ENCODE measurements at regions not wholly inside any gene's neighbourhood (a gene's known extent, or its start where the extent isn't known, plus 50 kb on each side); places are given as distances from the start of the nearest gene placed in this dataset.

GRCh38 chr2:42918671-42919318 is 126.4 kb upstream of the HAAO start:
- TF ChIP-seq, protein P1, sequence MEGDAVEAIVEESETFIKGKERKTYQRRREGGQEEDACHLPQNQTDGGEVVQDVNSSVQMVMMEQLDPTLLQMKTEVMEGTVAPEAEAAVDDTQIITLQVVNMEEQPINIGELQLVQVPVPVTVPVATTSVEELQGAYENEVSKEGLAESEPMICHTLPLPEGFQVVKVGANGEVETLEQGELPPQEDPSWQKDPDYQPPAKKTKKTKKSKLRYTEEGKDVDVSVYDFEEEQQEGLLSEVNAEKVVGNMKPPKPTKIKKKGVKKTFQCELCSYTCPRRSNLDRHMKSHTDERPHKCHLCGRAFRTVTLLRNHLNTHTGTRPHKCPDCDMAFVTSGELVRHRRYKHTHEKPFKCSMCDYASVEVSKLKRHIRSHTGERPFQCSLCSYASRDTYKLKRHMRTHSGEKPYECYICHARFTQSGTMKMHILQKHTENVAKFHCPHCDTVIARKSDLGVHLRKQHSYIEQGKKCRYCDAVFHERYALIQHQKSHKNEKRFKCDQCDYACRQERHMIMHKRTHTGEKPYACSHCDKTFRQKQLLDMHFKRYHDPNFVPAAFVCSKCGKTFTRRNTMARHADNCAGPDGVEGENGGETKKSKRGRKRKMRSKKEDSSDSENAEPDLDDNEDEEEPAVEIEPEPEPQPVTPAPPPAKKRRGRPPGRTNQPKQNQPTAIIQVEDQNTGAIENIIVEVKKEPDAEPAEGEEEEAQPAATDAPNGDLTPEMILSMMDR (IDR thresholded peaks at IDR 0.05; ENCODE audit: insufficient read depth, low read length), result no peak
- TF ChIP-seq, protein P2, sequence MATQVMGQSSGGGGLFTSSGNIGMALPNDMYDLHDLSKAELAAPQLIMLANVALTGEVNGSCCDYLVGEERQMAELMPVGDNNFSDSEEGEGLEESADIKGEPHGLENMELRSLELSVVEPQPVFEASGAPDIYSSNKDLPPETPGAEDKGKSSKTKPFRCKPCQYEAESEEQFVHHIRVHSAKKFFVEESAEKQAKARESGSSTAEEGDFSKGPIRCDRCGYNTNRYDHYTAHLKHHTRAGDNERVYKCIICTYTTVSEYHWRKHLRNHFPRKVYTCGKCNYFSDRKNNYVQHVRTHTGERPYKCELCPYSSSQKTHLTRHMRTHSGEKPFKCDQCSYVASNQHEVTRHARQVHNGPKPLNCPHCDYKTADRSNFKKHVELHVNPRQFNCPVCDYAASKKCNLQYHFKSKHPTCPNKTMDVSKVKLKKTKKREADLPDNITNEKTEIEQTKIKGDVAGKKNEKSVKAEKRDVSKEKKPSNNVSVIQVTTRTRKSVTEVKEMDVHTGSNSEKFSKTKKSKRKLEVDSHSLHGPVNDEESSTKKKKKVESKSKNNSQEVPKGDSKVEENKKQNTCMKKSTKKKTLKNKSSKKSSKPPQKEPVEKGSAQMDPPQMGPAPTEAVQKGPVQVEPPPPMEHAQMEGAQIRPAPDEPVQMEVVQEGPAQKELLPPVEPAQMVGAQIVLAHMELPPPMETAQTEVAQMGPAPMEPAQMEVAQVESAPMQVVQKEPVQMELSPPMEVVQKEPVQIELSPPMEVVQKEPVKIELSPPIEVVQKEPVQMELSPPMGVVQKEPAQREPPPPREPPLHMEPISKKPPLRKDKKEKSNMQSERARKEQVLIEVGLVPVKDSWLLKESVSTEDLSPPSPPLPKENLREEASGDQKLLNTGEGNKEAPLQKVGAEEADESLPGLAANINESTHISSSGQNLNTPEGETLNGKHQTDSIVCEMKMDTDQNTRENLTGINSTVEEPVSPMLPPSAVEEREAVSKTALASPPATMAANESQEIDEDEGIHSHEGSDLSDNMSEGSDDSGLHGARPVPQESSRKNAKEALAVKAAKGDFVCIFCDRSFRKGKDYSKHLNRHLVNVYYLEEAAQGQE (IDR thresholded peaks at IDR 0.05; ENCODE audit: insufficient replicate concordance, low read depth), result no peak
- TF ChIP-seq POLR2AphosphoS5 (IDR thresholded peaks at IDR 0.05; ENCODE audit: low read depth) (no peak), GABPA (IDR thresholded peaks at IDR 0.05; ENCODE audit: low read depth) (no peak), SPI1 (IDR thresholded peaks at IDR 0.05; ENCODE audit: borderline replicate concordance, low read depth) (no peak)
